Vagina (tissue), 2 donors: ENCODE measurements at regions not wholly inside any gene's neighbourhood (a gene's known extent, or its start where the extent isn't known, plus 50 kb on each side); places are given as distances from the start of the nearest gene placed in this dataset.

ENCODE experiments used
- DNase-seq, 2 donors: peaks; one replicate each; pipeline ENCODE4 v3.0.0-alpha.2; 2017; ENCODE audit errors: extremely low spot score in 2 of 2
- H3K27ac ChIP-seq: fragments of 200-600 bp; sonication (generic); one replicate; pipeline ENCODE4 v1.5.1; 2019
- H3K27me3 ChIP-seq: fragments of 200-600 bp; sonication (generic); one replicate; pipeline ENCODE4 v1.5.1; 2019
- H3K36me3 ChIP-seq, 2 donors: fragments of 200-600 bp; sonication (generic); one replicate each; pipeline ENCODE4 v1.5.1; 2017 to 2019
- H3K4me1 ChIP-seq: fragments of 200-600 bp; sonication (generic); one replicate; pipeline ENCODE4 v1.5.1; 2019
- H3K4me3 ChIP-seq, 2 donors: fragments of 200-600 bp; sonication (generic); 1 replicate in 1 of 2; 2 replicates in 1 of 2; pipeline ENCODE4 v1.5.1; 2016 to 2019
- H3K9me3 ChIP-seq: fragments of 200-600 bp; sonication (generic); one replicate; pipeline ENCODE4 v1.5.1; 2019
- POLR2A ChIP-seq, 2 donors: fragments of 450-650 bp; IDR thresholded peaks; one replicate each; pipeline ENCODE4 v1.6.1; 2017; ENCODE audit warnings: antibody characterized with exemption in 2 of 2, mild to moderate bottlenecking in 2 of 2, moderate library complexity in 2 of 2
- POLR2AphosphoS5 ChIP-seq, 2 donors: sonication (generic); formaldehyde crosslinking; IDR thresholded peaks; one replicate each; pipeline ENCODE4 v1.9.0; 2017; ENCODE audit warnings: antibody characterized with exemption in 2 of 2, mild to moderate bottlenecking in 2 of 2, low read depth in 1 of 2; ENCODE audit not compliant: insufficient read depth in 1 of 2
- intact Hi-C: fragments of 100-400 bp; cut with DNase I; formaldehyde crosslinking; loops from one replicate; pipeline ENCODE4 v1.15.1; 2023
- TF ChIP-seq, protein P1 (sequence below), 3 experiments: fragments of 450-650 bp in 2 of 3; fragments of 200-600 bp in 1 of 3; sonication (generic) in 1 of 3; IDR thresholded peaks; one replicate each; pipeline ENCODE4 v1.5.1; 2017 to 2019; ENCODE audit warnings: antibody characterized with exemption in 3 of 3, mild to moderate bottlenecking in 2 of 3, moderate library complexity in 2 of 3

GRCh38 chr13:84417416-84417815 lies 535.1 kb upstream of the SLITRK1 start:
- Histone ChIP-seq H3K27me3 (no peaks in the 10 kb centered on the region), H3K4me3 (no peak overlapping the region), H3K4me1 (no peaks in the 10 kb centered on the region), H3K36me3 (no peaks in the 10 kb centered on the region), H3K27ac (no peak overlapping the region), H3K9me3 (no peaks in the 10 kb centered on the region)
- DNase-seq, result no peak
- TF ChIP-seq POLR2A (IDR thresholded peaks at IDR 0.05), result no peak
- TF ChIP-seq POLR2AphosphoS5 (IDR thresholded peaks at IDR 0.05; ENCODE audit: insufficient read depth in 1 of 2, low read depth in 1 of 2), result no peak
- TF ChIP-seq, protein P1, sequence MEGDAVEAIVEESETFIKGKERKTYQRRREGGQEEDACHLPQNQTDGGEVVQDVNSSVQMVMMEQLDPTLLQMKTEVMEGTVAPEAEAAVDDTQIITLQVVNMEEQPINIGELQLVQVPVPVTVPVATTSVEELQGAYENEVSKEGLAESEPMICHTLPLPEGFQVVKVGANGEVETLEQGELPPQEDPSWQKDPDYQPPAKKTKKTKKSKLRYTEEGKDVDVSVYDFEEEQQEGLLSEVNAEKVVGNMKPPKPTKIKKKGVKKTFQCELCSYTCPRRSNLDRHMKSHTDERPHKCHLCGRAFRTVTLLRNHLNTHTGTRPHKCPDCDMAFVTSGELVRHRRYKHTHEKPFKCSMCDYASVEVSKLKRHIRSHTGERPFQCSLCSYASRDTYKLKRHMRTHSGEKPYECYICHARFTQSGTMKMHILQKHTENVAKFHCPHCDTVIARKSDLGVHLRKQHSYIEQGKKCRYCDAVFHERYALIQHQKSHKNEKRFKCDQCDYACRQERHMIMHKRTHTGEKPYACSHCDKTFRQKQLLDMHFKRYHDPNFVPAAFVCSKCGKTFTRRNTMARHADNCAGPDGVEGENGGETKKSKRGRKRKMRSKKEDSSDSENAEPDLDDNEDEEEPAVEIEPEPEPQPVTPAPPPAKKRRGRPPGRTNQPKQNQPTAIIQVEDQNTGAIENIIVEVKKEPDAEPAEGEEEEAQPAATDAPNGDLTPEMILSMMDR (IDR thresholded peaks at IDR 0.05), result no peak
- intact Hi-C loops, result no loop called here

- TF ChIP-seq POLR2A (IDR thresholded peaks at IDR 0.05) (no peak), POLR2AphosphoS5 (IDR thresholded peaks at IDR 0.05; ENCODE audit: insufficient read depth in 1 of 2, low read depth in 1 of 2) (no peak)
- TF ChIP-seq, protein P1 (IDR thresholded peaks at IDR 0.05), result no peak
- no peaks in the 10 kb centered on the region for H3K36me3 ChIP-seq
- no peaks in the 10 kb centered on the region for H3K4me1 ChIP-seq
- no peak overlapping the region for H3K27ac ChIP-seq
- intact Hi-C loops, result no loop called here
- no peaks in the 10 kb centered on the region for H3K27me3 ChIP-seq
- no peak overlapping the region for H3K4me3 ChIP-seq
- DNase-seq, result no peak
- H3K9me3 ChIP-seq, result no peaks in the 10 kb centered on the region
These were observed 530.7 kb upstream of the SLITRK1 start for GRCh38 chr13:84413016-84413415.

DNA sequence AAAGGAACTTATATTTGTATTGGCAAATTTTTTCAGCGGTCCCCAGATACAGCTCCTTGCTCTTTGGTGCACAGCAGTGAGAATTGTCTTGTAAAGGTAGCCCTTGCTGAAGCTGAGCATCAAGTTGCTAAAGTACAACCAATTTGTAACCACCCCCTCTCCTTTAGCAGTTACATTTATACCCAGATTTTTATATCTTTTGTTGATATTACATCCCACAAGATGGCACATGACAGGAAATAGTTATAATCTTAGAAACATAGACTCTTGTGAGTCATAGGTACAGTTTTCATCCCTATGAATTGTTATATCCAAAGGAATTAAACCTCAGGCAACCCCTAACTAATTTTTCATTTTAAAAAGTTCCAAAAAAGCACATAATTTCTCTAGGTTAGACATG lies 523.0 kb upstream of the SLITRK1 start:
- DNase-seq, result no peak
- intact Hi-C loops, result no loop called here
- H3K27me3 ChIP-seq, result no peaks in the 10 kb centered on the region
- TF ChIP-seq POLR2A (IDR thresholded peaks at IDR 0.05) (no peak), POLR2AphosphoS5 (IDR thresholded peaks at IDR 0.05; ENCODE audit: insufficient read depth in 1 of 2, low read depth in 1 of 2) (no peak)
- TF ChIP-seq, protein P1 (IDR thresholded peaks at IDR 0.05), result no peak
- H3K27ac ChIP-seq, result no peak overlapping the region
- H3K4me3 ChIP-seq, result no peak overlapping the region
- H3K36me3 ChIP-seq, result no peaks in the 10 kb centered on the region
- no peaks in the 10 kb centered on the region for H3K9me3 ChIP-seq
- no peaks in the 10 kb centered on the region for H3K4me1 ChIP-seq

DNA sequence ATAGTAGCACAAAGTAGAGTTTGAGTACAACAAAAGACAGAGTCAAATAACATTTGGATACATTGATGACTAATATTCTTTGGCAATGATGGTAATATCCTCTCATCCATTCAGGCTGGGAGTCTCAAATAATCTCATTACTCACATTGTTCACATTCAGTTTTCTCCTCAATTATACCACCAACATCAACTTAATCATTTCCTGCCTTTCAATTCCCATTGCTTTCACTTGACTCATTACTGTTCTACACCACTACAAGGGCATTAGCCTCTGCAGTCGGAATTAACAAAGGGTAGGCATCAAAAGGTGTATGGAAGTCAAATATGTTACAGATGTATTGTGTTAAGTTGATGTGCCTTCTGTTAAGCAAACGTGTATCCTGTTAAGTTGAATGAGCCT lies 518.4 kb upstream of the SLITRK1 start:
- H3K27ac ChIP-seq, result no peak overlapping the region
- DNase-seq, result no peak
- intact Hi-C loops, result no loop called here
- no peaks in the 10 kb centered on the region for H3K9me3 ChIP-seq
- no peaks in the 10 kb centered on the region for H3K36me3 ChIP-seq
- no peaks in the 10 kb centered on the region for H3K27me3 ChIP-seq
- H3K4me3 ChIP-seq, result no peak overlapping the region
- H3K4me1 ChIP-seq, result no peaks in the 10 kb centered on the region
- TF ChIP-seq POLR2A (IDR thresholded peaks at IDR 0.05) (no peak), POLR2AphosphoS5 (IDR thresholded peaks at IDR 0.05; ENCODE audit: insufficient read depth in 1 of 2, low read depth in 1 of 2) (no peak)
- TF ChIP-seq, protein P1 (IDR thresholded peaks at IDR 0.05), result no peak

GRCh38 chr13:84399320-84400085 lies 517.2 kb upstream of the SLITRK1 start:
- Histone ChIP-seq H3K36me3 (no peaks in the 10 kb centered on the region), H3K27me3 (no peaks in the 10 kb centered on the region), H3K4me1 (no peaks in the 10 kb centered on the region), H3K27ac (no peak overlapping the region), H3K9me3 (no peaks in the 10 kb centered on the region), H3K4me3 (no peak overlapping the region)
- DNase-seq, result no peak
- TF ChIP-seq POLR2A (IDR thresholded peaks at IDR 0.05), result no peak
- no peak for TF ChIP-seq POLR2AphosphoS5 (IDR thresholded peaks at IDR 0.05; ENCODE audit: insufficient read depth in 1 of 2, low read depth in 1 of 2)
- TF ChIP-seq, protein P1 (IDR thresholded peaks at IDR 0.05), result no peak
- intact Hi-C loops, result no loop called here
